ENCODE measurements at regions not wholly inside any gene's neighbourhood (a gene's known extent, or its start where the extent isn't known, plus 50 kb on each side); places are given as distances from the start of the nearest gene placed in this dataset.

DNA sequence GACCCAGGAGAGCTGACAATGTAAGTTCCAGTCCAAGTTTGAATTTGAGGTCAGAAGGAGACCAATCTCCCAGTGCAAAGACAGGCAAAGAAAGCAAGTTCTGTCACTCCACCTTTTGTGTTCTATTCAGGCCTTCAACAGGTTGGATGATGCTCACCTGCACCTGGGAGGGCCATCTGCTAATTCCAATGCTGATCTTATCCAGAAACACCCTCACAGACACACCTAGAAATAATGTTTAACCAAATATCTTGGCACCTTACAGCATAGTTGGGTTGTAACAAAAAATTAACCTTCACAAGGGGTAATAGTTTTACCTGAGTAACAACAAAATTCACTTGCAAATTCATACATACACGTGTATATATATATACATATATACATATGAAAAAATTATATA lies 190.8 kb downstream of the DIRAS2 start:
- Histone ChIP-seq H3K4me2 (ENCODE audit: low read length) (no peak overlapping the region), H3K4me3 (ENCODE audit: low read depth, low read length, poor library complexity, severe bottlenecking) (no peak overlapping the region), H3K36me3 (ENCODE audit: insufficient read depth, low read length) (no peaks in the 10 kb centered on the region), H2AFZ (ENCODE audit: low read length) (no peak overlapping the region), H3K79me2 (ENCODE audit: insufficient read depth, low read depth, low read length) (no peaks in the 10 kb centered on the region), H3K9me2 (ENCODE audit: insufficient read depth, low read length) (no peaks in the 10 kb centered on the region), H3K9me3 (ENCODE audit: low read length) (no peaks in the 10 kb centered on the region), H3K4me1 (ENCODE audit: insufficient read depth, low read length, poor library complexity, severe bottlenecking) (no peaks in the 10 kb centered on the region), H3K27ac (ENCODE audit: low read depth, low read length, poor library complexity, severe bottlenecking) (no peak overlapping the region), H4K20me1 (ENCODE audit: insufficient read depth, low read length) (no peaks in the 10 kb centered on the region)
- BruUV-seq (replicated peaks) = no TSS peak
- no peak for TF ChIP-seq EZH2phosphoT487 (IDR thresholded peaks at IDR 0.05; ENCODE audit: borderline replicate concordance, low read depth, low read length)
- TF ChIP-seq, protein P1, sequence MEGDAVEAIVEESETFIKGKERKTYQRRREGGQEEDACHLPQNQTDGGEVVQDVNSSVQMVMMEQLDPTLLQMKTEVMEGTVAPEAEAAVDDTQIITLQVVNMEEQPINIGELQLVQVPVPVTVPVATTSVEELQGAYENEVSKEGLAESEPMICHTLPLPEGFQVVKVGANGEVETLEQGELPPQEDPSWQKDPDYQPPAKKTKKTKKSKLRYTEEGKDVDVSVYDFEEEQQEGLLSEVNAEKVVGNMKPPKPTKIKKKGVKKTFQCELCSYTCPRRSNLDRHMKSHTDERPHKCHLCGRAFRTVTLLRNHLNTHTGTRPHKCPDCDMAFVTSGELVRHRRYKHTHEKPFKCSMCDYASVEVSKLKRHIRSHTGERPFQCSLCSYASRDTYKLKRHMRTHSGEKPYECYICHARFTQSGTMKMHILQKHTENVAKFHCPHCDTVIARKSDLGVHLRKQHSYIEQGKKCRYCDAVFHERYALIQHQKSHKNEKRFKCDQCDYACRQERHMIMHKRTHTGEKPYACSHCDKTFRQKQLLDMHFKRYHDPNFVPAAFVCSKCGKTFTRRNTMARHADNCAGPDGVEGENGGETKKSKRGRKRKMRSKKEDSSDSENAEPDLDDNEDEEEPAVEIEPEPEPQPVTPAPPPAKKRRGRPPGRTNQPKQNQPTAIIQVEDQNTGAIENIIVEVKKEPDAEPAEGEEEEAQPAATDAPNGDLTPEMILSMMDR (conservative IDR thresholded peaks at IDR 0.05; ENCODE audit: low read length) = no peak
- CTCF ChIA-PET (ENCODE audit: unreplicated experiment) = no interaction called here
- intact Hi-C loops (cut with micrococcal nuclease; ENCODE audit: unreplicated experiment) = no loop called here
- no peak for DNase-seq (ENCODE audit: low spot score)
- POLR2A ChIA-PET = no interaction called here

DNA sequence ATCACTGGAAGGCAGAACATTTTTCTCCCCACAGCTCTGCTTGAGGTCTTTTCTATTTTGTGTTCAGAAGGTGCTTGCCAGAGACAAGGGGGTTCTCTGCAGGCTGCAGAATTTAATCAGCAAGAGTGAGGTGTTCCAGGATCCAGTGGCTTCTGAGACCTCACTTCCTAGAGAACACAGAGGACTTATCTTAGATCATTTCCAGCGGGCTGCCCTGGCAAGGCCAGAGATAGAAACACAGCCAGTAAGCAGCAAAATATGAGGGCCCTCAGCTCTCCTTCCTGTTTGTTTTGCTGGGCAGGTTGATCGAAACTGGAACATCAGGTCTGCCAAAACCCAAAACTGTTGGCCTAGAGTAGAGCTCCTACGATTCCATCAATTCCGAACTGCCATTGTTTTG lies 187.3 kb downstream of the DIRAS2 start:
- Histone ChIP-seq H3K4me1 (ENCODE audit: insufficient read depth, low read length, poor library complexity, severe bottlenecking) (no peaks in the 10 kb centered on the region), H3K27ac (ENCODE audit: low read depth, low read length, poor library complexity, severe bottlenecking) (no peak overlapping the region), H3K36me3 (ENCODE audit: insufficient read depth, low read length) (no peaks in the 10 kb centered on the region), H3K4me3 (ENCODE audit: low read depth, low read length, poor library complexity, severe bottlenecking) (no peak overlapping the region), H3K79me2 (ENCODE audit: insufficient read depth, low read depth, low read length) (no peaks in the 10 kb centered on the region), H3K9me2 (ENCODE audit: insufficient read depth, low read length) (no peaks in the 10 kb centered on the region), H3K9me3 (ENCODE audit: low read length) (no peaks in the 10 kb centered on the region), H4K20me1 (ENCODE audit: insufficient read depth, low read length) (no peaks in the 10 kb centered on the region), H3K4me2 (ENCODE audit: low read length) (no peak overlapping the region), H2AFZ (ENCODE audit: low read length) (no peak overlapping the region)
- intact Hi-C loops (cut with micrococcal nuclease; ENCODE audit: unreplicated experiment) = no loop called here
- BruUV-seq (replicated peaks) = no TSS peak
- DNase-seq (ENCODE audit: low spot score) = no peak
- TF ChIP-seq EZH2phosphoT487 (IDR thresholded peaks at IDR 0.05; ENCODE audit: borderline replicate concordance, low read depth, low read length) = no peak
- TF ChIP-seq, protein P1 (conservative IDR thresholded peaks at IDR 0.05; ENCODE audit: low read length) = no peak
- POLR2A ChIA-PET = interaction anchor here (0.6 kb wide), 1 partner anchor 344 kb away, joined by 3 read pairs; no protein-coding TSS in a partner anchor
- CTCF ChIA-PET (ENCODE audit: unreplicated experiment) = no interaction called here

DNA sequence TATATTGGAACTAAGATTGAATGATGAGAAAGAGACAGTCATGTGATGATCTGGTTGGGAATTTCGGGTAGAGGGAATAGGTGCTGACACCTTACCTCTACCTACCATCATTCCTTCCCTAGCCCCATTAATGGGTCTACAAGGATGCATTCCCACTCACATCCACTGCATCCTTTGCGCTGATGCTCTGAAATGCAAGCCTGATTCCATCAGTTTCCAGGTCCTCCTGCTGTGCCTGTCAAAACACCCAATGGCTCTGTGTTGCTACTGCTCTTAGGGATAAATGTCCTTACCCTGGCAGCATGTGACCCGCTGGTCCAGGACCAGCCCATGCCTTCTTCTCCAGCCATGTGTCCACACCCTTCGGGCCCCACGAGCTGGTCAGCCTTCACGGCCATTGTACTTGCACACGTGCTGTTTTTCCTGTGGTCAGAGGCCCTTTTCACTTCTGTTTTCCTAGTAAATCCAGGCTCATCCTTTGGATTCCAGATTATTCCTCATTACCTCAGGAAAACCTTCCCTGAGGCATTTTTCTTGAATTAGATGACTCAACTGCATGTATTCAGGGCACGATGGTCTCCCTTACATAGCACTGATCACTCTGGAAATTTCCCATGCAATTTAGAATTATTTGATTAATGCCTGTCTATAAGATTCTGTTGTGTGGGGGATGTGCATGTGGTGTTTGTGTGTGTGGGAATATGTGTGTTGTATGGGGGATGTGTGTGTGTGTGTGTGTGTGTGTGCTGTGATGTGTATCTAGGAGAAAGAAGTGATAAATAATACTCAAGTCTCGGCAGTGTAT lies 185.0 kb downstream of the DIRAS2 start:
- Histone ChIP-seq H3K9me3 (ENCODE audit: low read length) (no peaks in the 10 kb centered on the region), H4K20me1 (ENCODE audit: insufficient read depth, low read length) (no peaks in the 10 kb centered on the region), H3K36me3 (ENCODE audit: insufficient read depth, low read length) (no peaks in the 10 kb centered on the region), H3K4me3 (ENCODE audit: low read depth, low read length, poor library complexity, severe bottlenecking) (no peak overlapping the region), H3K4me1 (ENCODE audit: insufficient read depth, low read length, poor library complexity, severe bottlenecking) (no peaks in the 10 kb centered on the region), H3K27ac (ENCODE audit: low read depth, low read length, poor library complexity, severe bottlenecking) (no peak overlapping the region), H3K4me2 (ENCODE audit: low read length) (no peak overlapping the region), H3K79me2 (ENCODE audit: insufficient read depth, low read depth, low read length) (no peaks in the 10 kb centered on the region), H3K9me2 (ENCODE audit: insufficient read depth, low read length) (no peaks in the 10 kb centered on the region), H2AFZ (ENCODE audit: low read length) (no peak overlapping the region)
- CTCF ChIA-PET (ENCODE audit: unreplicated experiment) = no interaction called here
- BruUV-seq (replicated peaks) = no TSS peak
- intact Hi-C loops (cut with micrococcal nuclease; ENCODE audit: unreplicated experiment) = no loop called here
- no peak for TF ChIP-seq EZH2phosphoT487 (IDR thresholded peaks at IDR 0.05; ENCODE audit: borderline replicate concordance, low read depth, low read length)
- TF ChIP-seq, protein P1 (conservative IDR thresholded peaks at IDR 0.05; ENCODE audit: low read length) = no peak
- POLR2A ChIA-PET = no interaction called here
- no peak for DNase-seq (ENCODE audit: low spot score)

Data from OCI-LY7 (cell line).